OCI-LY3 (cell line): ENCODE measurements at regions not wholly inside any gene's neighbourhood (a gene's known extent, or its start where the extent isn't known, plus 50 kb on each side); places are given as distances from the start of the nearest gene placed in this dataset.

ENCODE experiments used
- H2AFZ ChIP-seq: fragments of 200-600, 300-600 bp; shearing (Covaris generic); 2 replicates; pipeline ENCODE4 v1.6.0; 2014; ENCODE audit warnings: antibody characterized with exemption, low read depth, low read length
- H3K27ac ChIP-seq: fragments of 200-600, 300-600 bp; sonication (generic); 2 replicates; pipeline ENCODE4 v1.5.1; 2014; ENCODE audit warnings: mild to moderate bottlenecking, low read length, moderate library complexity, mixed read lengths
- H3K27me3 ChIP-seq: fragments of 200-600, 300-600 bp; sonication (generic); 2 replicates; pipeline ENCODE4 v1.6.1; 2014; ENCODE audit warnings: low read depth, low read length, mixed read lengths
- H3K36me3 ChIP-seq: fragments of 200-600, 300-600 bp; sonication (generic); replicated peaks from 2 replicates; pipeline ENCODE3; 2014; ENCODE audit warnings: low read depth, low read length, mixed read lengths
- H3K4me1 ChIP-seq: fragments of 300-600, 200-600 bp; sonication (generic); 2 replicates; pipeline ENCODE4 v1.6.1; 2014; ENCODE audit warnings: low read length, mixed read lengths
- H3K4me2 ChIP-seq: fragments of 200-600, 300-600 bp; sonication (generic); 2 replicates; pipeline ENCODE4 v1.6.1; 2014; ENCODE audit warnings: low read length, mixed read lengths
- H3K4me3 ChIP-seq: fragments of 300-600, 200-600 bp; sonication (generic); 2 replicates; pipeline ENCODE4 v1.5.1; 2014; ENCODE audit warnings: antibody characterized with exemption, mild to moderate bottlenecking, low read length, moderate library complexity
- H3K79me2 ChIP-seq: fragments of 300-600, 200-600 bp; shearing (Covaris generic); 2 replicates; pipeline ENCODE4 v1.6.1; 2014; ENCODE audit warnings: mild to moderate bottlenecking, low read length, mixed read lengths
- H3K9ac ChIP-seq: fragments of 300-600, 200-600 bp; shearing (Covaris generic); 2 replicates; pipeline ENCODE4 v1.6.0; 2014; ENCODE audit warnings: mild to moderate bottlenecking, low read length, moderate library complexity
- H3K9me3 ChIP-seq: fragments of 200-600, 300-600 bp; shearing (Covaris generic); 2 replicates; pipeline ENCODE4 v1.6.1; 2014; ENCODE audit warnings: low read length, mixed read lengths; ENCODE audit not compliant: insufficient read depth
- H4K20me1 ChIP-seq: fragments of 200-600, 300-600 bp; sonication (generic); 2 replicates; pipeline ENCODE4 v1.6.1; 2016; ENCODE audit warnings: low read length, mixed read lengths; ENCODE audit not compliant: insufficient read depth
- EZH2phosphoT487 ChIP-seq: fragments of 200-600 bp; shearing (Covaris generic); IDR thresholded peaks from 2 replicates; pipeline ENCODE4 v1.6.1; 2018; ENCODE audit warnings: antibody characterized with exemption, mixed run types, low read depth
- TF ChIP-seq, protein P1 (sequence below): fragments of 200-600, 300-600 bp; sonication (generic); IDR thresholded peaks from 2 replicates; pipeline ENCODE4 v1.5.1; 2014; ENCODE audit warnings: antibody characterized with exemption, low read length, low read depth

GRCh38 chr11:38795027-38795426 is 2197.0 kb upstream of the RAG2 start:
- 0 out of 2 replicates have a peak, but pooled peaks cover 4% of the 10 kb centered on the region for H3K9me3 ChIP-seq
- TF ChIP-seq EZH2phosphoT487 = no peak
- TF ChIP-seq, protein P1, sequence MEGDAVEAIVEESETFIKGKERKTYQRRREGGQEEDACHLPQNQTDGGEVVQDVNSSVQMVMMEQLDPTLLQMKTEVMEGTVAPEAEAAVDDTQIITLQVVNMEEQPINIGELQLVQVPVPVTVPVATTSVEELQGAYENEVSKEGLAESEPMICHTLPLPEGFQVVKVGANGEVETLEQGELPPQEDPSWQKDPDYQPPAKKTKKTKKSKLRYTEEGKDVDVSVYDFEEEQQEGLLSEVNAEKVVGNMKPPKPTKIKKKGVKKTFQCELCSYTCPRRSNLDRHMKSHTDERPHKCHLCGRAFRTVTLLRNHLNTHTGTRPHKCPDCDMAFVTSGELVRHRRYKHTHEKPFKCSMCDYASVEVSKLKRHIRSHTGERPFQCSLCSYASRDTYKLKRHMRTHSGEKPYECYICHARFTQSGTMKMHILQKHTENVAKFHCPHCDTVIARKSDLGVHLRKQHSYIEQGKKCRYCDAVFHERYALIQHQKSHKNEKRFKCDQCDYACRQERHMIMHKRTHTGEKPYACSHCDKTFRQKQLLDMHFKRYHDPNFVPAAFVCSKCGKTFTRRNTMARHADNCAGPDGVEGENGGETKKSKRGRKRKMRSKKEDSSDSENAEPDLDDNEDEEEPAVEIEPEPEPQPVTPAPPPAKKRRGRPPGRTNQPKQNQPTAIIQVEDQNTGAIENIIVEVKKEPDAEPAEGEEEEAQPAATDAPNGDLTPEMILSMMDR = no peak
- no peaks in the 10 kb centered on the region for H4K20me1 ChIP-seq
- H3K27ac ChIP-seq = no peak overlapping the region
- H3K79me2 ChIP-seq = no peaks in the 10 kb centered on the region
- no peaks in the 10 kb centered on the region for H3K27me3 ChIP-seq
- no peaks in the 10 kb centered on the region for H3K36me3 ChIP-seq
- no peak overlapping the region for H3K4me3 ChIP-seq
- H3K4me1 ChIP-seq = no peaks in the 10 kb centered on the region
- no peak overlapping the region for H2AFZ ChIP-seq
- H3K4me2 ChIP-seq = no peak overlapping the region
- no peak overlapping the region for H3K9ac ChIP-seq

DNA sequence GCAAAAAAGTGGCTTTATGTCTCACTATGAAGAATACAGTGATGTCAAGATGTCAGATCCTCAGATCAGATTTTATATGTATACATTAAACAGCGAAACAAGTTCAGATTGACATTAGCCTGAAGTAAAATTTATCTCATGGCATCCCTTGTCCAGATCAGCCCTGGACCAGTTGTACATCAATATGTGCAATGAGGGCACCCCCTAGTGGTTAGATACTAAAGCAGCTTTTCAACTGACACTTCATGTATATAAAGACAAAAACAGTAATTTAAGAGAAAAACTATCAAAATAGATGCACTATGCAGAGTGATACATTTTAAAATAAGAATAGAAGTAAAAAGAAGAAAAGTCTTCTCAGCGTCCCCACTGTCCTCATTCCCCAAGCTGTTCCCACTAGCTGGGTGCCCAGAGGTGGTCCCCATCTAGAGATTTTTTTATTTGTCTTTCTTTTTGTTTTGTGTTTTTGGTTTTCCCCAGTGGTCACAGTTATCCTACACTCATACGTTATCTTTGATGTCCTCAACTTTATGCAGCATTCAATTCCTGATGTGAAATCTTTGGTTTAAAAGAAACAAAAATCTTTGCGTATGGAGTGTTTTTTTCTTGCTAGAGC is 2193.4 kb upstream of the RAG2 start:
- Histone ChIP-seq H3K9me3 (no peaks in the 10 kb centered on the region), H4K20me1 (no peaks in the 10 kb centered on the region), H3K27me3 (no peaks in the 10 kb centered on the region), H3K4me2 (no peak overlapping the region), H3K36me3 (no peaks in the 10 kb centered on the region), H2AFZ (no peak overlapping the region), H3K9ac (no peak overlapping the region), H3K4me1 (no peaks in the 10 kb centered on the region), H3K27ac (no peak overlapping the region), H3K79me2 (no peaks in the 10 kb centered on the region), H3K4me3 (no peak overlapping the region)
- TF ChIP-seq EZH2phosphoT487 = no peak
- TF ChIP-seq, protein P1 = peak; percentile 88

- no peak overlapping the region for H3K4me2 ChIP-seq
- H4K20me1 ChIP-seq = no peaks in the 10 kb centered on the region
- H3K27ac ChIP-seq = no peak overlapping the region
- H3K27me3 ChIP-seq = no peaks in the 10 kb centered on the region
- H2AFZ ChIP-seq = no peak overlapping the region
- H3K36me3 ChIP-seq = no peaks in the 10 kb centered on the region
- H3K4me3 ChIP-seq = no peak overlapping the region
- no peaks in the 10 kb centered on the region for H3K79me2 ChIP-seq
- TF ChIP-seq, protein P1 = no peak
- TF ChIP-seq EZH2phosphoT487 = no peak
- H3K9ac ChIP-seq = no peak overlapping the region
- H3K4me1 ChIP-seq = no peaks in the 10 kb centered on the region
- no peaks in the 10 kb centered on the region for H3K9me3 ChIP-seq
These were observed 2190.5 kb upstream of the RAG2 start for GRCh38 chr11:38788561-38788960.

- Histone ChIP-seq H3K4me1 (no peaks in the 10 kb centered on the region), H3K9me3 (no peaks in the 10 kb centered on the region), H3K27me3 (no peaks in the 10 kb centered on the region), H3K4me3 (no peak overlapping the region), H3K9ac (no peak overlapping the region), H2AFZ (no peak overlapping the region), H3K79me2 (no peaks in the 10 kb centered on the region), H4K20me1 (no peaks in the 10 kb centered on the region), H3K36me3 (no peaks in the 10 kb centered on the region), H3K4me2 (no peak overlapping the region), H3K27ac (no peak overlapping the region)
- no peak for TF ChIP-seq EZH2phosphoT487
- TF ChIP-seq, protein P1 = no peak
These were observed 2186.1 kb upstream of the RAG2 start for GRCh38 chr11:38784164-38784563.
